ENCODE measurements at regions not wholly inside any gene's neighbourhood (a gene's known extent, or its start where the extent isn't known, plus 50 kb on each side); places are given as distances from the start of the nearest gene placed in this dataset.

DNA sequence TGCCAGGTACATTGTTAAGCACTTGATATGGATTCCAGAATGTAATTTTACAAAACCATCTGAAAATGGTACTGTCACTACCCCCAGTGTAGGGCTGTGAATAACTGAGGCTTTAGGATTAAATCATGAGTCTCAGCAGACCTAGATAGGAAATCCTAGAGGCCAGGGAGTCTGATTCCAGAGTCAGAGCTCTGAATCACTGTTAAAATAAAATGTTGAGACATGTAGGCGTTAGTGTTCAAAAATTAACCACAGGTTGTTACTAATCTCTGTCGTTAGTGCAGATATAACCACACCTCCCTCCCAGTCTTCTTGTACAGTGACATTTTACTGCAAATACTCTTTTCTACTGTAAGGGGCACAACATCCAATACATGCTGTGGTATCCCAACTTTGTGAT, 1828.8 kb downstream of the MAT2B start:
- in situ Hi-C loops (cut with HindIII; ENCODE audit: extremely low pct_ligation_motif_present, low pct_unique_long_range_greater_than_20kb), result no loop called here
- Histone ChIP-seq H3K4me3 (replicated peaks in 1 of 3; ENCODE audit: insufficient read depth in 1 of 3, low read depth in 2 of 3, low read length in 3 of 3) (no peak overlapping the region), H2AFZ (ENCODE audit: low read length) (no peak overlapping the region), H3K9ac (ENCODE audit: insufficient read depth, low read depth, low read length) (no peak overlapping the region), H3K4me2 (ENCODE audit: low read depth, low read length) (no peak overlapping the region), H4K20me1 (ENCODE audit: insufficient read depth, low read length) (no peaks in the 10 kb centered on the region), H3K27ac (ENCODE audit: extremely low read length, insufficient read depth, low read length) (no peak overlapping the region), H3K36me3 (replicated peaks in 1 of 2; ENCODE audit: control insufficient read depth in 1 of 2, insufficient read depth in 2 of 2, low read length in 2 of 2) (no peaks in the 10 kb centered on the region), H3K9me3 (ENCODE audit: low read length) (peaks cover 73% of the 10 kb centered on the region), H3K4me1 (ENCODE audit: insufficient read depth, low read length) (no peaks in the 10 kb centered on the region), H3K79me2 (ENCODE audit: insufficient read depth, low read length) (no peaks in the 10 kb centered on the region), H3K27me3 (ENCODE audit: control insufficient read depth in 1 of 2, insufficient read depth in 2 of 2, low read length in 2 of 2) (no peaks in the 10 kb centered on the region)
- no peak for ATAC-seq
- 0% methylated on average over 2 of the region's 2 CpGs for WGBS (ENCODE audit: low lambda C conversion rate)
- DNase-seq (ENCODE audit: low spot score), result no peak
- intact Hi-C loops (cut with micrococcal nuclease; ENCODE audit: unreplicated experiment), result no loop called here
- ChIA-PET CTCF (ENCODE audit: low intra/inter-chr PET ratio, low total read pairs) (no interaction called here), POLR2A (no interaction called here)
- BruUV-seq (replicated peaks), result no TSS peak
- no peak for TF ChIP-seq SRSF4 (IDR thresholded peaks at IDR 0.05; ENCODE audit: low read depth, low read length, poor library complexity, severe bottlenecking)
- TF ChIP-seq MED8 (CRISPR knock-in tag; IDR thresholded peaks at IDR 0.05; ENCODE audit: insufficient replicate concordance), result no peak
- TF ChIP-seq ZMAT3 (CRISPR knock-in tag; conservative IDR thresholded peaks at IDR 0.05), result no peak
- no peak for FAIRE-seq

DNA sequence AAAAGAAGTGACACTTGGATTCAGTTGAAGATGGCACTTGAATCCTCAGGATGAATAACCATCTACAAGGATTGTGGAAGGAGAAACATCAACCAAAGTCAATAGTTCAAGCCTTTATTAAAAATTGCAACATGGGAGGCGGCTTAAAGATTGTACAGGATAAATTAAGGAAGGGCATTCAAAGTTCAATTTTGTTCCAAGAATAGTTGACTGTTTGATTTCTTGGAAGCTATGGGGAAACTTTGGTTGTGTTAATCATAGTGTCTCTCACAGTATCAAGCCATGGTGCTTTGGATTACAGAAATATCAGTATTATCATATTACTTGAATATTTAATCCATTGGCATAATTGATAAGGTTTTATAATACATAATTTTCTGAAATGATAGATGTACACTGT, 1844.3 kb downstream of the MAT2B start:
- no peaks in the 10 kb centered on the region for H3K79me2 ChIP-seq (ENCODE audit: insufficient read depth, low read length)
- no peak overlapping the region for H3K9ac ChIP-seq (ENCODE audit: insufficient read depth, low read depth, low read length)
- DNase-seq (ENCODE audit: low spot score) (no peak), FAIRE-seq (no peak), ATAC-seq (no peak)
- H3K4me3 ChIP-seq (replicated peaks in 1 of 3; ENCODE audit: insufficient read depth in 1 of 3, low read depth in 2 of 3, low read length in 3 of 3), result no peak overlapping the region
- no peak for TF ChIP-seq HHEX (CRISPR knock-in tag; IDR thresholded peaks at IDR 0.05)
- no peaks in the 10 kb centered on the region for H3K4me1 ChIP-seq (ENCODE audit: insufficient read depth, low read length)
- POLR2A ChIA-PET, result no interaction called here
- H3K9me3 ChIP-seq (ENCODE audit: low read length), result peaks cover 71% of the 10 kb centered on the region
- CTCF ChIA-PET (ENCODE audit: low intra/inter-chr PET ratio, low total read pairs), result no interaction called here
- no peak overlapping the region for H2AFZ ChIP-seq (ENCODE audit: low read length)
- H3K27me3 ChIP-seq (ENCODE audit: control insufficient read depth in 1 of 2, insufficient read depth in 2 of 2, low read length in 2 of 2), result no peaks in the 10 kb centered on the region
- no peaks in the 10 kb centered on the region for H3K36me3 ChIP-seq (replicated peaks in 1 of 2; ENCODE audit: control insufficient read depth in 1 of 2, insufficient read depth in 2 of 2, low read length in 2 of 2)
- no peak overlapping the region for H3K4me2 ChIP-seq (ENCODE audit: low read depth, low read length)
- no peak overlapping the region for H3K27ac ChIP-seq (ENCODE audit: extremely low read length, insufficient read depth, low read length)
- no TSS peak for BruUV-seq (replicated peaks)
- H4K20me1 ChIP-seq (ENCODE audit: insufficient read depth, low read length), result no peaks in the 10 kb centered on the region
- WGBS (ENCODE audit: low lambda C conversion rate), result 13% methylated on average over 1 of the region's 1 CpG
- in situ Hi-C loops (cut with HindIII; ENCODE audit: extremely low pct_ligation_motif_present, low pct_unique_long_range_greater_than_20kb), result no loop called here
- intact Hi-C loops (cut with micrococcal nuclease; ENCODE audit: unreplicated experiment), result no loop called here
